Activated CD4-positive, alpha-beta T cell treated with anti-CD3 and anti-CD28 coated beads, Interleukin-2, amount 50 U/mL, for 48 hours (primary cell): ENCODE measurements at regions not wholly inside any gene's neighbourhood (a gene's known extent, or its start where the extent isn't known, plus 50 kb on each side); places are given as distances from the start of the nearest gene placed in this dataset.
A peak's percentile ranks its signal among the peaks of the same experiment; 100 is the strongest.
"Not testable (repeated sequence)": the region's sequence is repeated elsewhere in the genome, so short reads cannot be mapped to it uniquely, and the experiment has no call there.

Source experiments
- DNase-seq, 2 experiments: peaks; one replicate each; pipeline ENCODE4 v3.0.0-alpha.2; 2020

DNA sequence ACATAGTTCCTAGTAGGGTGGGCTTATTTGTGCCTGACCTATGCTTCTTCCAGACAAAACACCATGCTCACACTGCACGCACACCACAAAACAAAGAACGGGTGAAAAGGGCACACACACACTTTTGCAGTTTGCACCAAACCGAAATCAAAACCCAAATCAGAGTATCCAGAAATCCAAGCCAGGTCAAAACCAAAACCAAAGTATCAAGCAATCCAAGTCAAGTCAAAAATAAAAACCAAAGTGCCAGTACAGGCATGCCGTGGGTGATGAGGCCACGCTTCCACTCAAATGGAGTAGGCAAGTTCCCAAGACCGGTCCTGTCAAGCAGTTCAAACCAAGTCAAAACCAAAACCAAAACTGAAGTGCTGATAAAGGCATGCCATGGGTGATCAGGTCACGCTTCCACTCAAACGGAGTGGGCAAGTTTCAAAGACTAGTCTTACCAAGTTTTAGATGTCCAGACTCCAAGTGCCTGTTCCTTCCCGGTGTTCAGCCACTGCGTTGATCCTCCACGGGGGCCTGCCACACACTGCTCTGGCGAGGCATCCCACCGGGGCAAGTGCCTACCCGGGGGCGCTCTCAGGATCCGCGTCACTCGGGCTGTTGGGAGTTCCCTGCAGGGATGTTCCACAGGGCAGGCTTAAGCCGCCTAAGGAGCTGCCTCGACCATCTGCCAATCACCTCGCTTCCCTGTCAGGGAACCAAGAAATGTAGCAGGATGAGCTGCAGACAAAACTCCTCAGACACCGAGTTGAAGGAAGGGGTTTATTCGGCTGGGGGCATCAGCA lies 184.5 kb upstream of the SGO1 start:
- DNase-seq, result not testable (repeated sequence)

DNA sequence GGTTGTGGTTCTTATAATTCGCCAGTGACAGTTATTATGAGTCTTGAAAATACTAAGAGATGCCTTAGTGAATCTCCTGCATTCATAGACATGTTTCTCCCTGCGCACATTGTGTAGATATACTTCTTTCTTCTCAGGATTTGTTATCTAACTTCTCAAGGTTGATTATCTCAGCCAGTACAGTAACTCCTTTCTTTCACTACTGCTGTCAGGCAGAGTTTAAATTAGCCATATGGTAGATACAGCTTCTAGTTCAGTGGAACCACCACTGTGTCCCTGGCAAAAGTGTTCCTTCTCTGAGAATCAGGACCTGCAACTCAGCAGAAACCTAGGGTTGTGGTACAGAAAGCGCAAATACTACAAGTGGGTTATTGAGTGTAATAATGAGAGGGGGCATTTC lies 175.0 kb upstream of the SGO1 start:
- DNase-seq, result no peak

DNA sequence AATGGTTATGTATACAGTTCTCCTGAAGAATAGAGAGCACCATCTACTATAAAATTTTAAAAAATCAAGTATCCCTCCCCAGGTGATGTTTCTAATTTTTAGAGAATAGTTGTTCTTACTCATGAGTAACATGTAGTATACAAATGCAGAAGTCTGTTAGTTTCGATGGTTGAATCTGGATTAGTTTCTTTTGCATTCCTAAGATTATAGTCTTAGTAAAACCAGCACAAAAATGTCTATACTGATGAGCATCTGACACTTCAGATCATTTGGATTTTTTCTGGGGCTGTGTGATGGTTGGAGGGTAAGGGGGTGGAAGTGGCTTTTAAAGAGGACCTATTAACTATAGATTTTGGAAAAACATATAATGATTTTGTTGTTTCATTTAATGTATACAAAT lies 167.3 kb upstream of the SGO1 start:
- DNase-seq, result no peak

DNA sequence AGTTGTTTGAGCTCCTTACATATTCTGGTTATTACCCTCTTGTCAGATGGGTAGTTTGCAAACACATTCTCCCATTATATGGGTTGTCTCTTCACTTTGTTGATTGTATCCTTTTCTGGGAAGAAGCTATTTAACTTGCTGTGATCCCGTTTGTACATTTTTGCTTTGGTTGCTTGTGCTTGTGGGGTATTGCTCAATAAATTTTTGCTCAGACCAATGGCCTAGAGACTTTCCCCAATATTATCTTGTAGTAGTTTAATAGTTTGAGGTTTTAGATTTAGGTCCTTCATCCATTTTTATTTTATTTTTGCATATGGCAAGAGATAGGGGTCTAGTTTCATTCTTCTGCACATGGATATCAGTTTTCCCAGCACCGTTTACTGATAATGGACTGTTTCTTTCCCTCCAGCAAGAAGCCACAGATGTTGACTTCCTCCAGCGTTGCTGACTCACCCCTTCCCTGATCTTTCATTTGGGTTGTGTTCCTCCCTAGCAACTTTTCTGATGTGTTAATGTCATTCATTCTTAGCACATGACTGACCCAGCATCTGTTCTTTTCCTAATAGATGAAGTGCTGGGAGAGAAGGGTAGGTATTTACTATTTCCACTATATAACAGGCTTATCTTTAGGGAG lies 166.7 kb upstream of the SGO1 start:
- no peak for DNase-seq

DNA sequence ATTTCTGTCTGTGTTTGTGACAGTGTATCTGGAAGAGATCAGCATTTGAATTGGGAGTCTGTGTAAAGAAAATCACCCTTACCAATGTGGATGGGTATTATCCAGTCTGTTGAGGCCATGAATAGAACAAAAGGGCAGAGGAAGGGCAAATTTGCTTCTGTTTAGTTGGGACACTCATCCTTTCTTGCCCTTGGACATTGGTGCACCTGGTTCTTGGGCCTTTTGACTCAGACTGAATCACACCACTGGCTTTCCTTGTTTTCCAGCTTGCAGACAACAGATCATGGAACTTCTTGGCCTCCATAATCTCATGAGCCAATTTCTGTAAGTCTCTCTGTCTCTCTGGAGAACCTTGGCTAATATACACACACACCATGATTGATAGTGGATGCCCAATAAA lies 164.4 kb upstream of the SGO1 start:
- DNase-seq, result no peak

DNA sequence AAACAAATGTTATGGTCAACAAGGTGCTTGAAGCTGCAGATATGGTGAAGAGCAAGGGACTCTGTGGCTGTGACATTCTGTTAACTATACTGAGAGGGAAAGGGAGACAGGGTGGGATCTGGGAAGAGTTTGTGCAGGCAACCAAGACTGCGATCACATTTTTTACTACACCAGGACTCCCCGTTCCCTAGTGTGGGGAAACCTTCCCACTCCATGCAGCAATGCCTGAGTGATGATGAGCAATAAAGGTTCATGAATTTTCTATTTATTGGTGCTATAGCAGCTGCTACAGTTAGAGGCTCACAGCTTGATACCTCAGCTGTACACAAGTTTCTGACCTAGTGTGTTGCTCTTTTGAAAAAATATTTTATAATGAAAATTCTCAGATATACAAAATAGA lies 160.9 kb upstream of the SGO1 start:
- no peak for DNase-seq

DNA sequence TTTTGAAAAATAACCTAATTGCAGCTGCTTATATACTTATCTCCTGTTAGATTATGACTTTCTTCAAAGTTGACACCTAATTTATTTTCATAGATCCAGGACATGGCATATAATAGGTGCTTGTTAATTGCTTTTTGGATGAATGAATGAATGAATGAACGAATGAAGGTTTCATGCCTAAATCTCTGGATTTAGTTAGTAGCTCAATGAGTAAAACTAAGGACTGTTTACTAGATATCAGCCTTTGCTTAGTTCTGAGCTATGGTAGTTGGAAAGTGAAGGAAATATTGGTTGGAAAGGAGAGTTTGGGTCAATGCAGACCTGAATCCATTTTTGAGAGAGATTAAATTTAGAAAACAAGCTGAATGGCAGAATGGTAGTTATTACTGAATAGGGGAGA lies 160.4 kb upstream of the SGO1 start:
- no peak for DNase-seq

DNA sequence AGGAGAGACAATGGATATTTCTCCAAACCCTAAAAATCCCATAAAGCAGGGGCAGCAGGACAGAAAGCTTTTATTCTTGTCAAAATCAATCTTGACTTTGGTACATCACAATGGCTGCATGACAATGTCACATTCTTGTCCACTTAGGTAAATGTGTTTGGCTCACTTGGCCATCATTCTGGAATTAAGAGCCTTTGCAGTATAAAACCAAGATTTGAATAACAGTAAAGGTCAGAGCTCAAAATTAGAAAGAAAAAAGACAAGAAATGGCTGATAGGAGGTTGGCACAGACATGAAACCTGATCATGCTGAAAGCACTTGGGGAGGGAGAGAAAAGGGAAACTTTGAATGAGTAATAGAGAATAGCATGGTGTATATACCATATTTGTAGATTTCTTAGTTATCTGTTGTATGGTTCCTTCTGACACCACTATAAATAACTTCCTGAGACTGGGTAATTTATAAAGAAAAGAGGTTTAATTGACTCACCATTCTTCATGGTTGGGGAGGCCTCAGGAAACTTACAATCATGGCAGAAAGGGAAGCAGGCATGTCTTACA lies 158.5 kb upstream of the SGO1 start:
- DNase-seq, result no peak

DNA sequence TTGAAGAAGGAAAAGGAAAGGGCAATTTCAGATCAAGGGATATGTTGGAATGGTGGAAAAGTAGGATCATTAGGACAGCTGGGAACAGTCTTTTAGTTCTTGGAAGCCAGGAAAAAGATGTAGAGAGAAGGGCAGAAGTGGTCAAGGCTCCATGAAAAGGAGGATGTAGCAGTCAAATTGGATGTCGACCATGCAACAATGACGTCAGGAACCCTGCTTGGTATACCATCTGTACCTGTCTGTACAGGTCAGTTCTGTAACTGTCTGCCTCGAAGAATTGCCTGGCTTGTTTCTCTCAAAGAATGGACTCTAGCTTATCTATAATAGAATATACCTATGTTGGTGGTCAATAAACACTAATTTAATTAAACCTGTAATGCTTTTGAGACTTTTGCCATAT lies 157.8 kb upstream of the SGO1 start:
- no peak for DNase-seq

DNA sequence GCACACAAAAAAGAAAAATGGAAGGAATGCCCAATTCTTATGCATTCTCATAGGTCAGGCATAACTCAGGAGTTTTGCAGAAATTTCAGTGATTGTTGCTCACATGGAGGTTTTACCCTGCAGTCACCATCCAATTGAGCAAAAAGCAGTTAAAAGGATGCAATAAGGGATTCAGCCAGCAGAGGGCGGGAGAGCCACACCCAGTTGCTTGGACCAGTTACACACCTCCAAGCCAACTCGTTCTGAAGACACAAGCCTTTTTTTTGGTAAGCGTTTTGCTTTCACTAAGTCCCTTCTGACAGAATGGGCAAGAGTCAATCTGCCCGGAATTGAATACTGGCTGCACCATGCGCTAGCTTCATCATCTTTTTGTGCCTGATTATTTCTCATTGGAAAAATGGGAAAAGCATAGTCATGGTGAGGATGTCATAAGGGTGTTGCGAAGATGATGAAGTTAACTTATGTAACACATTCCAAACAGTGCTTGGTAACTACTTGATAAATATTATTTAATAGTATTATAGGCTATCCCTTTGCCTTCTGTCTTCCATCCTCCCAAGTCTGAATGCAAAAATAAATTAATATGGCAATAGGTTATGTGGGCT lies 154.4 kb upstream of the SGO1 start:
- DNase-seq, result peak; percentile 65 to 76

DNA sequence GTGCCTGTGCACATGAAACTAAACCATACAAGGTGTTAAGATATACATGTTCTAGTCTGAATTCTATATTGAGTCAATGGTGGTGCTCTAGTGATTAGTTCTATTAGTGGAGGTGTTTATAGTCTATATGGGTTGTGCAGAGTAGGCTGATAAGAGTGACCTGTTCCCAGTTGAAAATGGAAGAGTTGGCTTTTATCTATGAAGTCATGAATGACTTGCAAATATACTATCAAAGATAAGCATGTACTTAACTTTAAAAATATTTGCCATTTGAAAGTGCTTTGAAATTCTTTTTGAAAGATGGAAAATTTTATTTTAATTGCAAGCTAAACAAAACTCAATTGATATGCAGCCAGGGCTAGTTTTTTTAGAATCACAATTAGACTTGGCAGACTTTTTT lies 150.6 kb upstream of the SGO1 start:
- DNase-seq, result no peak

DNA sequence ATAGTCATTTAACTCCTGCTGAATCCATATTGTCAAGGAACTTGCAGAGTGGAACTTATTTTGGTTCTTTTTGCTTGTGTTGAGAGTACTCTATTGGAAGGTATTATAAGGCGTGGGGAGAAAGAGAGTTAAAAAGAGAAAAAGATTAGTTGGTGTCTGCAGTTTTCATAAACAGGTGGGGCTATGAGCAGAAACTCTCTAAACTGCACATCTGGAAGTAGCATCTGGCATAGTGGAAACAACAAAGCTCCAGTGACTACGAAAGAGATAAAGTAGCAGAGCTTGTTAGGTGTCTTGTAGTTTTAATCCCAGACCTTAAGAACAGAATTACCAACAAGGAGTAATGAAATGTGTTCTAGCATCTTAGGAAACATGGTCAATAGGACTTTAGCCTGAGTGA lies 148.8 kb upstream of the SGO1 start:
- no peak for DNase-seq

DNA sequence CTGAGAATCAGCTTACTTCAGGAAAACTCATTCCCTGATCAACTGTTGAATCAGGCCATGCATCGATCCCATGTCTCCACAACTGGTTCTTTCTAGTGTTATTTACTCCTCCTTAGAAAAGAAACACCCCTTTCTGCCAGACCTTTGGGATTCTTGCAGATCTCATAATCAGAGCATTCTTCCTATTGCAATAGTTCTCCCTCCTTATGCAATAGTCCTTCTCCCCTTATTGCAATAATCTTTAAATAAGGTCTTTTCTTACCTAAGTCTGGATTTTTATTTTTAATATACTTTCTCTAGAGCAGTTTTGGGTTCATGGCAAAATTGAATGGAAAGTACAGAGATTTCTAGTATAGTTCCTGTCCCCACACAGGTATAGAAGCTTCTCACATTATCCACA lies 141.9 kb upstream of the SGO1 start:
- no peak for DNase-seq

DNA sequence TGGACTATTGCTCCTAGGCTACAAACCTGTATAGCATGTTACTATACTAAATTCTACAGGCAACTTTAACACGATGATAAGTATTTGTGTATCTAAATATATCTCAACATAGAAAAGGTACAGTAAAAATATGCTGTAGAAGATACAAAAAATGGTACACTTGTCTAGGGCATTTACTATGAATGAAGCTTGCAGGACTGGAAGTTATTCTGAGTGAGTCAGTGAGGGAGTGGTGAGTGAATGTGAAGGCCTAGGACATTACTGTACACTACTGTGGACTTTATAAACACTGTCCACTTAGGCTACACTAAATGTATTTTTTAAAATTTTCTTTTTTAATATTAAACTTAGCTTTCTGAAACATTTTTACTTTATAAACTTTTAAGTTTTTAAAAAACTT lies 140.5 kb upstream of the SGO1 start:
- no peak for DNase-seq

DNA sequence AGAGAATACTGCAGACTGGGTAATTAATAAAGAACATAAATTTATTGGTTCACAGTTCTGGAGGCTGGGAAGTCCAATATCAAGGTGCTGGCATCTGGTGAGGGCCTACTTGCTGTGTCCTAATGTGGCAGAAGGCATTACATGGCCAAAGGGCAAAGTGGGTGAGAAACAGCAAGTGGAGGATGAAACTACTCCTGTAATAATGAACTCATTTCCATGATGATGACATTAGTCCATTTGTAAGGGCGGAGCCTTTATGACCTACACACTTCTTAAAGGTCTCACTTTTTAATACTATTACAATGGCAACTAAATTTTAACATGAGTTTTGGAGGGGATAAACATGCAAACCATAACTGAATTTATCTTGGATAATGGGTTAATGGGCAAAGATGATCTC lies 139.6 kb upstream of the SGO1 start:
- no peak for DNase-seq

DNA sequence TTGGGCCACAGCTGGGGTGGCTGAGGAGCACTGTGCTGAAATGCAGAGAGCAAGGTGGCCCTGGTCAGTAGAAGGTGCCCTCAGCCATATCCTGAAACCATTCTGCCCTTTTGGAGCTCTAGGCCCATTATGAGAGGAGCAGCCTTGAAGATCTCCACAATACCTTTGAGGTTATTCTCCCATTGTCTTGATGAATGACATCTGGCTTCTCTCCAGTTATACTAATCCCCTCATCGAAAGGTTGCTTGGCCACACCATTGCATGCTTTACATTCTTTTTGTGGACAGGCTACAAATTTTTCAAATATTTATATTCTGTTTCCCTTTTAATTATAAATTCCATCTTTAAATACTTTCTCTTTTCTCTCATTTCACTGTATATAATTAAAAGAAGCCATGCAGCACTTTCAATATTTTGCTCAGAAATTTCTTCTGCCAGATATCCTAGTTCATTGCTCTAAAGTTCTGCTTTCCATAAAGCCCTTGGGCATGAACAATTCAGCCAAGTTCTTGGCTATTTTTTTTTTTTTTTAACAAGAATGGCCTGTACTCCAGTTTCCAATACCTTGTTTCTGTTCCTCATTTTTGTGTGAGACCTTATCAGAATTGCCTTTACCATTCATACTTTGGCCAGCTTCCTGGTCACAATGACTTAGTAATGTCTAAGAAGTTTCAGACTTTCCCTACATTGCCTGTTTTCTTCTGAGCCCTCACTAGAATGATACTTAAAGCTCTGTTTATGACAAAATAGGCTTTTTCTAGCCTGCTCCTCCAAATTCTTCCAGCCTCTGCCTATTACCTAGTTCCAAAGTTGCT lies 138.9 kb upstream of the SGO1 start:
- no peak for DNase-seq

DNA sequence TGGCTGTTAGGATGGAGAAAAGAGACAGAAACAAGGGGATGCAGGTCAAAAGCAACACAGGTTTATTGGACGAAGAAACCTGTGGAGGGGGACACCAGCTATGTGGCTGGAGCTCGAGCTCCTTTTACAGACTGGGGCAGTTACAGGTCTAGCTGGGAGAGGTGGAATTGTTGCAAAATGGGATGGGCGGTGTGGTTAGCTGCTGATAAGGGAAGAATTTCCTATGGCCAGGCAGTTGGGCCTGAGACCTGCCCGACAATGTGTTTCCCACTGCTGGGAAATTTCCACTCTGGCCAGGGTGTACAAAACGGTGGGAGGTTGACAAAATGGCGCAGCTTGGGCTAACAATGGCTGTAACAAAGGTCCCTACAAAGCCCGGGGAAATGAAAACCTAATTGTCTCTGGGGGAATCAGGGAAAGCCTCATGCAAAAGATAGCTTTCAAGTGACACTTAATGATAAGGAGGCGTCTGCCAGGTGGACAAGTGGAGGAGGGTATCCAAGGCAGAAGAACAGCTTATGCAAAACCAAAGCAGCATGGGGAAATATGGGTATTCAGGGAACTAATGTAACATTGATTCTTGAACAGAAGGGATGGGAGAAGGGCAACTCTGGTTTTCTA lies 137.4 kb upstream of the SGO1 start:
- no peak for DNase-seq

DNA sequence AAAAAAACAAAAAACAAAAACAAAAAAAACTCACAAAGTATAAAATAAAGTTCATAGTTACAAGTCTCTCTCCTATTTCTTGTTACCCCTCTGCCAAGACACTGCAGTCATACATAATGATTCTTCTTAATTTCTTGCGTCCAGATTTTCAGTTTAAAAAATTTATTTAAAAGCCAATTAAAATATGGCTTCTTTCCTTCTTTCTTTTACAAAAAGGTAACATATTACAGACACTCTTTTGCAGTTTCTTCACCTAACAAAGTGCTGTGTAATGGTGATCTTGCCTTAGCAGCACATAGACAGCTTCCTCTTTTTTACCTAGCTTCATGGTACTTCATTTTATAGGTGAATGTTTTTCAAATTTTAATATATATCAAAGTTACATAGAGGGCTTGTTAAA lies 136.1 kb upstream of the SGO1 start:
- no peak for DNase-seq

DNA sequence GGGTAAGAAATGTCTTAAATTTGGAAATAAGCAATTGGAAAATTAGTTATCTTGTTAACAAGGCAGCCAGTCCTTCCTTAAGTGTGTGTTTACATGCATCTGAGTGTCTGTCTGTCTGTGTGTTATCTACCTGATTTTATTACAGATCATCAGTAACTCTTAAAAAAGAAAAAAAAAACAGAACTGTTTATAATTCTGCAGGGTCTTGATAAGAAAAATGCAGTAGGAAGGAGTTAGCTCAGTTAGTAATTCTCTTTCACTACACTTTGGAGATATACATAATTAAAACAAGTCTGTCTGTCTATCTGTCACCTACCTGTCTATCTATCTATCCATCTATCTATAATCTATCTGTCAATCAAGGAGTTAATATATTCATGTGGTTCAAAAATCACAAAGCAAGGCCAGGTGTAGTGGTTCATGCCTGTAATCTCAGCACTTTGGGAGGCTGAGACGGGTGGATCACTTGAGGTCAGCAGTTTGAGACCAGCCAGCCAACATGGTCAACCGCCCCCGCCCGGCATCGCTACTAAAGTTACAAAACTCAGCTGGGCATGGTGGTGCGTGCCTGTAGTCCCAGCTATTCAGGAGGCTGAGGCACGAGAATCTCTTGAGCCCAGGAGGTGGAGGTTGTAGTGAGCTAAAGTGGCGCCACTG lies 135.5 kb upstream of the SGO1 start:
- no peak for DNase-seq

DNA sequence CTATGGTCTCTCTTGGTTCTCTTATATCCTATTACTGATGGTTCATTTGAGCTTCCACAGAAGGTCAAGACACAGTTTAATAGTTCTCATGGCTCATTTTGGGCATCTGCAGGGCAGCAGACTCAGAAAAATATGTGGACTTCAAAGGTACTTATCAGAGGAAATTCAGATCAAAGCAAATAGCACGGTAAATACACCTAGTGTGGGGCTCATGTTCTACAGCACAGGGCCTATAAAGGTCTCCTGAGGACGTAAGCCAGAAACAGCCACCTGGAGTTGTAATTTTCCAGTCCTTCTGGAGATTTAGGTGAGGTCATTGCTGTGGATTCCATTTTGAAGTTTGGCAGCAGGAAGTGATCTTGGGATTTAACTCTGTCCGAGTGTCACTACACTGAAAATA lies 134.5 kb upstream of the SGO1 start:
- no peak for DNase-seq

DNA sequence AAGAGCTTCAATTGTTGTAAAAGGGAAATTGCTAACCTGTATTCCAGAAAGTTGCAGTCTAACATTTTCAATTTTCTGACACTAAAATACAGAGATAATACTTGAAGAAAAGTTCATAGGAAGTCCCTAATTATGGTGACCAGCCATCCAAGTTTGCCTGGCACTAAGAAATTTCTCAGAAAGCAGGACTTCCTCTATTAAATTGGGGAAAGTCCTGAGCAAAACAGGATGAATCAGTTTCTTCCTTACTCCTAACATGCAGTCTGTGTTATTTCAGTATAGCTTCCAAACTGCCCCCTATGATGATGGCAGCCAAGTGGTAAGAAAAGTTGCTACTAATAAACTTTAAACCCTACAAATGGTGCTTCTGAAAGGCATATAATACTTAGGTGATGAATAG lies 133.5 kb upstream of the SGO1 start:
- DNase-seq, result no peak

DNA sequence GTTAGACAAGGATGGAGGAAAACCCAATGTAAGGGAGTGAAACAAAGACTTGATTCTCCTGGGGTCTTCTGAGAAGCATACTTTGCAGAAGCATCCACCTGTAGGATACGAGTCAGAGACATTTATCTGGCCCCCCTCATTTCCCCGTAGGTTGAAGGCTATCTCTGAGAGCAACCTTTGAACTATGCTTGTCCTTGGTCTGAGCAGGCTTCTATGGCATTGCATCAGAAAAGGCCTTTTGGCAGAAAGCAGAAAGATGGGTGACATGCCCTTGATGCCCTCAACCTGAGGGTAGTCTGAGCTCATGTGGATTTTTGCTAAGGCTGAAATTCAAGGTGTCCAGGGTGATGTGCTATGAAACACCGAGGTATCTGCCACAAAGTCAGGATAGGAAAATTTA lies 131.6 kb upstream of the SGO1 start:
- no peak for DNase-seq
